ENCODE measurements at regions not wholly inside any gene's neighbourhood (a gene's known extent, or its start where the extent isn't known, plus 50 kb on each side); places are given as distances from the start of the nearest gene placed in this dataset.

- no peak for TF ChIP-seq RNF2 (conservative IDR thresholded peaks at IDR 0.05; ENCODE audit: low read depth)
- TF ChIP-seq, protein P1, sequence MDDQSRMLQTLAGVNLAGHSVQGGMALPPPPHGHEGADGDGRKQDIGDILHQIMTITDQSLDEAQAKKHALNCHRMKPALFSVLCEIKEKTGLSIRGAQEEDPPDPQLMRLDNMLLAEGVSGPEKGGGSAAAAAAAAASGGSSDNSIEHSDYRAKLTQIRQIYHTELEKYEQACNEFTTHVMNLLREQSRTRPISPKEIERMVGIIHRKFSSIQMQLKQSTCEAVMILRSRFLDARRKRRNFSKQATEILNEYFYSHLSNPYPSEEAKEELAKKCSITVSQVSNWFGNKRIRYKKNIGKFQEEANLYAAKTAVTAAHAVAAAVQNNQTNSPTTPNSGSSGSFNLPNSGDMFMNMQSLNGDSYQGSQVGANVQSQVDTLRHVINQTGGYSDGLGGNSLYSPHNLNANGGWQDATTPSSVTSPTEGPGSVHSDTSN (CRISPR knock-in tag; IDR thresholded peaks at IDR 0.05; ENCODE audit: borderline replicate concordance) = no peak
- no peak for TF ChIP-seq POLR2AphosphoS2 (IDR thresholded peaks at IDR 0.05; ENCODE audit: low read depth, low read length)
Measured at GRCh38 chr5:60335913-60336312, 364.1 kb downstream of the DEPDC1B start.
